MM.1S (cell line): ENCODE measurements at regions not wholly inside any gene's neighbourhood (a gene's known extent, or its start where the extent isn't known, plus 50 kb on each side); places are given as distances from the start of the nearest gene placed in this dataset.

Experiments
- DNase-seq: peaks from one replicate; pipeline ENCODE4 v3.0.0-alpha.2; 2015
- H2AFZ ChIP-seq: fragments of 300-600 bp; sonication (generic); 2 replicates; pipeline ENCODE4 v1.6.0; 2016; ENCODE audit warnings: antibody characterized with exemption, low read length
- H3F3A ChIP-seq: fragments of 300-600 bp; sonication (generic); 2 replicates; pipeline ENCODE4 v1.6.1; 2016; ENCODE audit warnings: mild to moderate bottlenecking, antibody characterized with exemption, low read length, moderate library complexity, mixed read lengths; ENCODE audit not compliant: insufficient read depth
- H3K27ac ChIP-seq: fragments of 300-600 bp; sonication (generic); 2 replicates; pipeline ENCODE4 v1.5.1; 2016; ENCODE audit warnings: mild to moderate bottlenecking, low read length
- H3K27me3 ChIP-seq: fragments of 300-600 bp; sonication (generic); replicated peaks from 2 replicates; pipeline ENCODE4 v1.6.0; 2016; ENCODE audit warnings: low read length; ENCODE audit not compliant: insufficient read depth
- H3K36me3 ChIP-seq: fragments of 300-600 bp; sonication (generic); replicated peaks from 2 replicates; pipeline ENCODE4 v1.6.1; 2016; ENCODE audit warnings: mild to moderate bottlenecking, low read length, mixed read lengths; ENCODE audit not compliant: insufficient read depth
- H3K4me1 ChIP-seq: fragments of 300-600 bp; sonication (generic); 2 replicates; pipeline ENCODE4 v1.6.1; 2016; ENCODE audit warnings: low read length, mixed read lengths
- H3K4me2 ChIP-seq: fragments of 300-600 bp; sonication (generic); 2 replicates; pipeline ENCODE4 v1.6.0; 2016; ENCODE audit warnings: low read depth, low read length
- H3K4me3 ChIP-seq: fragments of 300-600 bp; sonication (generic); 2 replicates; pipeline ENCODE4 v1.5.1; 2016; ENCODE audit warnings: low read length, mixed read lengths
- H3K79me2 ChIP-seq: fragments of 300-600 bp; sonication (generic); 2 replicates; pipeline ENCODE4 v1.6.1; 2016; ENCODE audit warnings: mixed run types, low read length, mixed read lengths
- H3K9ac ChIP-seq: fragments of 300-600 bp; sonication (generic); 2 replicates; pipeline ENCODE4 v1.6.1; 2016; ENCODE audit warnings: low read length, mixed read lengths
- H3K9me2 ChIP-seq: fragments of 300-600 bp; sonication (generic); replicated peaks from 2 replicates; pipeline ENCODE4 v1.6.1; 2016; ENCODE audit warnings: mild to moderate bottlenecking, low read length, mixed read lengths; ENCODE audit not compliant: insufficient read depth
- H3K9me3 ChIP-seq: fragments of 300-600 bp; sonication (generic); replicated peaks from 2 replicates; pipeline ENCODE4 v1.6.1; 2016; ENCODE audit warnings: mild to moderate bottlenecking, low read length, mixed read lengths; ENCODE audit not compliant: insufficient read depth
- H4K20me1 ChIP-seq: fragments of 300-600 bp; sonication (generic); 2 replicates; pipeline ENCODE4 v1.6.1; 2016; ENCODE audit warnings: mild to moderate bottlenecking, low read length, moderate library complexity, mixed read lengths; ENCODE audit not compliant: insufficient read depth
- CTCF ChIP-seq: fragments of 300-600 bp; sonication (generic); IDR thresholded peaks from 2 replicates; pipeline ENCODE4 v1.5.1; 2016; ENCODE audit warnings: antibody characterized with exemption, low read length, mixed read lengths
- EZH2 ChIP-seq: fragments of 300-600 bp; sonication (generic); optimal IDR thresholded peaks from 2 replicates; pipeline ENCODE3; 2017; ENCODE audit warnings: low read depth, mild to moderate bottlenecking, antibody characterized with exemption, low read length, mixed read lengths
- EZH2phosphoT487 ChIP-seq: fragments of 300-600 bp; sonication (generic); IDR thresholded peaks from 2 replicates; pipeline ENCODE4 v1.6.1; 2018; ENCODE audit warnings: antibody characterized with exemption, low read length

GRCh38 chr2:144931480-144931879 is 411.6 kb upstream of the ZEB2 start:
- no peaks in the 10 kb centered on the region for H3K79me2 ChIP-seq
- no peak overlapping the region for H3K9ac ChIP-seq
- no peaks in the 10 kb centered on the region for H3F3A ChIP-seq
- DNase-seq = no peak
- H2AFZ ChIP-seq = no peak overlapping the region
- H3K9me3 ChIP-seq = no peaks in the 10 kb centered on the region
- no peaks in the 10 kb centered on the region for H3K36me3 ChIP-seq
- H3K9me2 ChIP-seq = no peaks in the 10 kb centered on the region
- no peaks in the 10 kb centered on the region for H3K4me1 ChIP-seq
- no peak overlapping the region for H3K4me2 ChIP-seq
- no peak overlapping the region for H3K27ac ChIP-seq
- H3K4me3 ChIP-seq = no peak overlapping the region
- H3K27me3 ChIP-seq = no peaks in the 10 kb centered on the region
- TF ChIP-seq EZH2phosphoT487 = no peak
- TF ChIP-seq EZH2 = no peak
- TF ChIP-seq CTCF = no peak
- H4K20me1 ChIP-seq = no peaks in the 10 kb centered on the region

- TF ChIP-seq EZH2phosphoT487 (no peak), EZH2 (no peak), CTCF (no peak)
- no peak overlapping the region for H3K4me3 ChIP-seq
These were observed 407.5 kb upstream of the ZEB2 start for GRCh38 chr2:144927429-144927828.

GRCh38 chr2:144925886-144926285 is 406.0 kb upstream of the ZEB2 start:
- H3K4me1 ChIP-seq = no peaks in the 10 kb centered on the region
- H3K9ac ChIP-seq = no peak overlapping the region
- no peaks in the 10 kb centered on the region for H4K20me1 ChIP-seq
- H3K4me3 ChIP-seq = no peak overlapping the region
- H3K36me3 ChIP-seq = no peaks in the 10 kb centered on the region
- no peak overlapping the region for H3K27ac ChIP-seq
- H3K27me3 ChIP-seq = no peaks in the 10 kb centered on the region
- H3K9me2 ChIP-seq = no peaks in the 10 kb centered on the region
- no peak overlapping the region for H3K4me2 ChIP-seq
- H3K9me3 ChIP-seq = no peaks in the 10 kb centered on the region
- H3K79me2 ChIP-seq = no peaks in the 10 kb centered on the region
- no peak overlapping the region for H2AFZ ChIP-seq
- no peak for DNase-seq
- no peak for TF ChIP-seq CTCF
- TF ChIP-seq EZH2phosphoT487 = no peak
- no peak for TF ChIP-seq EZH2
- no peaks in the 10 kb centered on the region for H3F3A ChIP-seq

More at GRCh38 chr2:144927429-144927828, 407.5 kb upstream of the ZEB2 start:
- H4K20me1 ChIP-seq = no peaks in the 10 kb centered on the region
- H3K36me3 ChIP-seq = no peaks in the 10 kb centered on the region
- H3K27me3 ChIP-seq = no peaks in the 10 kb centered on the region
- no peak overlapping the region for H3K4me2 ChIP-seq
- no peak overlapping the region for H3K9ac ChIP-seq
- no peaks in the 10 kb centered on the region for H3K9me3 ChIP-seq
- H3K4me1 ChIP-seq = no peaks in the 10 kb centered on the region
- H3K27ac ChIP-seq = no peak overlapping the region
- H3K9me2 ChIP-seq = no peaks in the 10 kb centered on the region
- H2AFZ ChIP-seq = no peak overlapping the region
- no peaks in the 10 kb centered on the region for H3K79me2 ChIP-seq
- no peak for DNase-seq
- no peaks in the 10 kb centered on the region for H3F3A ChIP-seq
